Upper lobe of left lung (tissue), 6 donors: ENCODE measurements at regions not wholly inside any gene's neighbourhood (a gene's known extent, or its start where the extent isn't known, plus 50 kb on each side); places are given as distances from the start of the nearest gene placed in this dataset.

Source experiments
- ATAC-seq, 2 donors: fragments of 200-7000 bp; cut with Tn5 transposase; one replicate each; pipeline ENCODE4 v1.9.1; 2022; ENCODE audit warnings: mild to moderate bottlenecking in 2 of 2, moderate library complexity in 2 of 2; ENCODE audit not compliant: low FRiP score in 2 of 2
- DNase-seq, 2 donors: peaks; one replicate each; pipeline ENCODE4 v3.0.0-alpha.2; 2019 to 2020
- H3K27ac ChIP-seq, 4 donors: fragments of 200-600 bp; sonication (generic); one replicate each; pipeline ENCODE4 v1.5.1; 2016 to 2019
- H3K27me3 ChIP-seq, 4 donors: fragments of 200-600 bp; sonication (generic); one replicate each; pipeline ENCODE4 v1.5.1; 2017 to 2019
- H3K36me3 ChIP-seq, 4 donors: fragments of 200-600 bp; sonication (generic); one replicate each; pipeline ENCODE4 v1.5.1; 2016 to 2019
- H3K4me1 ChIP-seq, 4 donors: fragments of 200-600 bp; sonication (generic); one replicate each; pipeline ENCODE4 v1.5.1; 2018 to 2019
- H3K4me3 ChIP-seq, 4 donors: fragments of 200-600 bp; sonication (generic); one replicate each; pipeline ENCODE4 v1.5.1; 2017 to 2019; ENCODE audit warnings: mild to moderate bottlenecking in 2 of 4, moderate library complexity in 1 of 4
- H3K9me3 ChIP-seq, 4 donors: fragments of 200-600 bp; sonication (generic); one replicate each; pipeline ENCODE4 v1.5.1; 2018 to 2019
- CTCF ChIP-seq, 6 experiments: fragments of 450-650 bp in 4 of 6; fragments of 200-600 bp in 2 of 6; sonication (generic) in 2 of 6; IDR thresholded peaks; one replicate each; pipeline ENCODE4 v1.5.1; 2016 to 2019; ENCODE audit warnings: antibody characterized with exemption in 6 of 6
- EP300 ChIP-seq, 4 donors: sonication (generic); formaldehyde crosslinking; IDR thresholded peaks; one replicate each; pipeline ENCODE4 v1.5.1; 2017; ENCODE audit warnings: antibody characterized with exemption in 4 of 4, control low read depth in 2 of 4
- POLR2A ChIP-seq, 4 donors: fragments of 450-650 bp; IDR thresholded peaks; one replicate each; pipeline ENCODE4 v1.5.1; 2016 to 2017; ENCODE audit warnings: antibody characterized with exemption in 4 of 4, mild to moderate bottlenecking in 2 of 4
- POLR2AphosphoS5 ChIP-seq, 2 donors: sonication (generic); formaldehyde crosslinking; IDR thresholded peaks; one replicate each; pipeline ENCODE4 v1.5.1; 2017; ENCODE audit warnings: antibody characterized with exemption in 2 of 2
- WGBS, 2 donors: methylation state at CpG; one replicate each; pipeline ENCODE4 v1.1.5; 2017 to 2018; 5-methylcytosine and 5-hydroxymethylcytosine counted together
- donor health status: DM: no; HTN: no; CAD: no; lungs with moderate emphysema.
- donor health status: DM: no; HTN: yes; CAD: no; lungs with severe emphysema.

- TF ChIP-seq POLR2AphosphoS5 (IDR thresholded peaks at IDR 0.05) (no peak), EP300 (IDR thresholded peaks at IDR 0.05) (no peak)
- no peak overlapping the region for H3K27ac ChIP-seq
- WGBS, 2 donors: 76 to 77% methylated on average over 13 to 14 of the region's 14 CpGs
- DNase-seq: no peak
- no peaks in the 10 kb centered on the region for H3K27me3 ChIP-seq
- no peak for ATAC-seq
- no peaks in the 10 kb centered on the region for H3K4me1 ChIP-seq
- no peak overlapping the region for H3K4me3 ChIP-seq
- H3K9me3 ChIP-seq: no peaks in the 10 kb centered on the region
- H3K36me3 ChIP-seq: no peaks in the 10 kb centered on the region
These were observed 652.7 kb upstream of the FANCL start for GRCh38 chr2:58893656-58894351.

- no peak overlapping the region for H3K27ac ChIP-seq
- 65 to 78% methylated on average over 4 of the region's 4 CpGs for WGBS, 2 donors
- H3K4me1 ChIP-seq: no peaks in the 10 kb centered on the region
- H3K36me3 ChIP-seq: no peaks in the 10 kb centered on the region
- ATAC-seq (no peak), DNase-seq (no peak)
- H3K9me3 ChIP-seq: no peaks in the 10 kb centered on the region
- H3K4me3 ChIP-seq: no peak overlapping the region
- no peaks in the 10 kb centered on the region for H3K27me3 ChIP-seq
- TF ChIP-seq POLR2A (IDR thresholded peaks at IDR 0.05) (no peak), CTCF (IDR thresholded peaks at IDR 0.05) (no peak), EP300 (IDR thresholded peaks at IDR 0.05) (no peak), POLR2AphosphoS5 (IDR thresholded peaks at IDR 0.05) (no peak)
These were observed 650.8 kb upstream of the FANCL start for GRCh38 chr2:58891828-58892377.

GRCh38 chr2:58890865-58891525 lies 649.9 kb upstream of the FANCL start:
- no peaks in the 10 kb centered on the region for H3K4me1 ChIP-seq
- ATAC-seq: no peak
- no peaks in the 10 kb centered on the region for H3K36me3 ChIP-seq
- H3K27ac ChIP-seq: no peak overlapping the region
- 67 to 81% methylated on average over 2 of the region's 2 CpGs for WGBS, 2 donors
- no peaks in the 10 kb centered on the region for H3K9me3 ChIP-seq
- H3K27me3 ChIP-seq: no peaks in the 10 kb centered on the region
- H3K4me3 ChIP-seq: no peak overlapping the region
- no peak for TF ChIP-seq EP300 (IDR thresholded peaks at IDR 0.05)
- no peak for TF ChIP-seq CTCF (IDR thresholded peaks at IDR 0.05)
- no peak for TF ChIP-seq POLR2AphosphoS5 (IDR thresholded peaks at IDR 0.05)
- TF ChIP-seq POLR2A (IDR thresholded peaks at IDR 0.05): no peak
- no peak for DNase-seq

GRCh38 chr2:58886009-58886408 lies 644.9 kb upstream of the FANCL start:
- H3K9me3 ChIP-seq: no peaks in the 10 kb centered on the region
- no peak overlapping the region for H3K4me3 ChIP-seq
- H3K36me3 ChIP-seq: no peaks in the 10 kb centered on the region
- ATAC-seq (no peak), DNase-seq (no peak)
- no peaks in the 10 kb centered on the region for H3K27me3 ChIP-seq
- 86 to 95% methylated on average over 1 of the region's 1 CpG for WGBS, 2 donors
- H3K27ac ChIP-seq: no peak overlapping the region
- TF ChIP-seq POLR2AphosphoS5 (IDR thresholded peaks at IDR 0.05): no peak
- TF ChIP-seq EP300 (IDR thresholded peaks at IDR 0.05): no peak
- no peak for TF ChIP-seq CTCF (IDR thresholded peaks at IDR 0.05)
- TF ChIP-seq POLR2A (IDR thresholded peaks at IDR 0.05): no peak
- H3K4me1 ChIP-seq: no peaks in the 10 kb centered on the region

- no peaks in the 10 kb centered on the region for H3K27me3 ChIP-seq
- H3K4me3 ChIP-seq: no peak overlapping the region
- H3K4me1 ChIP-seq: no peaks in the 10 kb centered on the region
- DNase-seq (no peak), ATAC-seq (no peak)
- no peaks in the 10 kb centered on the region for H3K36me3 ChIP-seq
- H3K9me3 ChIP-seq: no peaks in the 10 kb centered on the region
- TF ChIP-seq POLR2AphosphoS5 (IDR thresholded peaks at IDR 0.05) (no peak), POLR2A (IDR thresholded peaks at IDR 0.05) (no peak), CTCF (IDR thresholded peaks at IDR 0.05) (no peak), EP300 (IDR thresholded peaks at IDR 0.05) (no peak)
- WGBS, 2 donors: 92 to 93% methylated on average over 4 of the region's 4 CpGs
- H3K27ac ChIP-seq: no peak overlapping the region
These were observed 638.7 kb upstream of the FANCL start for GRCh38 chr2:58879834-58880233.
